MM.1S (cell line): ENCODE measurements at regions not wholly inside any gene's neighbourhood (a gene's known extent, or its start where the extent isn't known, plus 50 kb on each side); places are given as distances from the start of the nearest gene placed in this dataset.

Experiments
- DNase-seq: peaks from one replicate; pipeline ENCODE4 v3.0.0-alpha.2; 2015
- H2AFZ ChIP-seq: fragments of 300-600 bp; sonication (generic); 2 replicates; pipeline ENCODE4 v1.6.0; 2016; ENCODE audit warnings: antibody characterized with exemption, low read length
- H3F3A ChIP-seq: fragments of 300-600 bp; sonication (generic); 2 replicates; pipeline ENCODE4 v1.6.1; 2016; ENCODE audit warnings: mild to moderate bottlenecking, antibody characterized with exemption, low read length, moderate library complexity, mixed read lengths; ENCODE audit not compliant: insufficient read depth
- H3K27ac ChIP-seq: fragments of 300-600 bp; sonication (generic); 2 replicates; pipeline ENCODE4 v1.5.1; 2016; ENCODE audit warnings: mild to moderate bottlenecking, low read length
- H3K27me3 ChIP-seq: fragments of 300-600 bp; sonication (generic); replicated peaks from 2 replicates; pipeline ENCODE4 v1.6.0; 2016; ENCODE audit warnings: low read length; ENCODE audit not compliant: insufficient read depth
- H3K36me3 ChIP-seq: fragments of 300-600 bp; sonication (generic); replicated peaks from 2 replicates; pipeline ENCODE4 v1.6.1; 2016; ENCODE audit warnings: mild to moderate bottlenecking, low read length, mixed read lengths; ENCODE audit not compliant: insufficient read depth
- H3K4me1 ChIP-seq: fragments of 300-600 bp; sonication (generic); 2 replicates; pipeline ENCODE4 v1.6.1; 2016; ENCODE audit warnings: low read length, mixed read lengths
- H3K4me2 ChIP-seq: fragments of 300-600 bp; sonication (generic); 2 replicates; pipeline ENCODE4 v1.6.0; 2016; ENCODE audit warnings: low read depth, low read length
- H3K4me3 ChIP-seq: fragments of 300-600 bp; sonication (generic); 2 replicates; pipeline ENCODE4 v1.5.1; 2016; ENCODE audit warnings: low read length, mixed read lengths
- H3K79me2 ChIP-seq: fragments of 300-600 bp; sonication (generic); 2 replicates; pipeline ENCODE4 v1.6.1; 2016; ENCODE audit warnings: mixed run types, low read length, mixed read lengths
- H3K9ac ChIP-seq: fragments of 300-600 bp; sonication (generic); 2 replicates; pipeline ENCODE4 v1.6.1; 2016; ENCODE audit warnings: low read length, mixed read lengths
- H3K9me2 ChIP-seq: fragments of 300-600 bp; sonication (generic); replicated peaks from 2 replicates; pipeline ENCODE4 v1.6.1; 2016; ENCODE audit warnings: mild to moderate bottlenecking, low read length, mixed read lengths; ENCODE audit not compliant: insufficient read depth
- H3K9me3 ChIP-seq: fragments of 300-600 bp; sonication (generic); replicated peaks from 2 replicates; pipeline ENCODE4 v1.6.1; 2016; ENCODE audit warnings: mild to moderate bottlenecking, low read length, mixed read lengths; ENCODE audit not compliant: insufficient read depth
- H4K20me1 ChIP-seq: fragments of 300-600 bp; sonication (generic); 2 replicates; pipeline ENCODE4 v1.6.1; 2016; ENCODE audit warnings: mild to moderate bottlenecking, low read length, moderate library complexity, mixed read lengths; ENCODE audit not compliant: insufficient read depth
- CTCF ChIP-seq: fragments of 300-600 bp; sonication (generic); IDR thresholded peaks from 2 replicates; pipeline ENCODE4 v1.5.1; 2016; ENCODE audit warnings: antibody characterized with exemption, low read length, mixed read lengths
- EZH2 ChIP-seq: fragments of 300-600 bp; sonication (generic); optimal IDR thresholded peaks from 2 replicates; pipeline ENCODE3; 2017; ENCODE audit warnings: low read depth, mild to moderate bottlenecking, antibody characterized with exemption, low read length, mixed read lengths
- EZH2phosphoT487 ChIP-seq: fragments of 300-600 bp; sonication (generic); IDR thresholded peaks from 2 replicates; pipeline ENCODE4 v1.6.1; 2018; ENCODE audit warnings: antibody characterized with exemption, low read length

GRCh38 chr21:28805885-28806284, 186.8 kb downstream of the LTN1 start:
- no peaks in the 10 kb centered on the region for H3K27me3 ChIP-seq
- H2AFZ ChIP-seq: no peak overlapping the region
- no peaks in the 10 kb centered on the region for H3K9me3 ChIP-seq
- H3K9ac ChIP-seq: no peak overlapping the region
- no peaks in the 10 kb centered on the region for H3K36me3 ChIP-seq
- no peak overlapping the region for H3K4me3 ChIP-seq
- H4K20me1 ChIP-seq: no peaks in the 10 kb centered on the region
- no peaks in the 10 kb centered on the region for H3K9me2 ChIP-seq
- TF ChIP-seq CTCF (no peak), EZH2phosphoT487 (no peak), EZH2 (no peak)
- no peaks in the 10 kb centered on the region for H3K79me2 ChIP-seq
- H3K4me1 ChIP-seq: no peaks in the 10 kb centered on the region
- H3K27ac ChIP-seq: no peak overlapping the region
- no peaks in the 10 kb centered on the region for H3F3A ChIP-seq
- DNase-seq: no peak
- no peak overlapping the region for H3K4me2 ChIP-seq

GRCh38 chr21:28804089-28804670, 188.5 kb downstream of the LTN1 start:
- Histone ChIP-seq H3K4me2 (no peak overlapping the region), H3F3A (no peaks in the 10 kb centered on the region), H3K9me2 (no peaks in the 10 kb centered on the region), H3K27me3 (no peaks in the 10 kb centered on the region), H3K9me3 (no peaks in the 10 kb centered on the region), H2AFZ (no peak overlapping the region), H3K4me3 (no peak overlapping the region), H3K27ac (no peak overlapping the region), H4K20me1 (no peaks in the 10 kb centered on the region), H3K9ac (no peak overlapping the region), H3K36me3 (no peaks in the 10 kb centered on the region), H3K79me2 (no peaks in the 10 kb centered on the region), H3K4me1 (no peaks in the 10 kb centered on the region)
- TF ChIP-seq EZH2phosphoT487: no peak
- no peak for TF ChIP-seq CTCF
- TF ChIP-seq EZH2: no peak
- no peak for DNase-seq

GRCh38 chr21:28801906-28802305, 190.8 kb downstream of the LTN1 start:
- H3K4me2 ChIP-seq: no peak overlapping the region
- H3K27ac ChIP-seq: no peak overlapping the region
- H3K4me3 ChIP-seq: no peak overlapping the region
- H3K9me3 ChIP-seq: no peaks in the 10 kb centered on the region
- no peak overlapping the region for H2AFZ ChIP-seq
- no peaks in the 10 kb centered on the region for H3K27me3 ChIP-seq
- TF ChIP-seq EZH2: no peak
- TF ChIP-seq EZH2phosphoT487: no peak
- TF ChIP-seq CTCF: no peak
- no peaks in the 10 kb centered on the region for H3F3A ChIP-seq
- no peaks in the 10 kb centered on the region for H3K9me2 ChIP-seq
- H4K20me1 ChIP-seq: no peaks in the 10 kb centered on the region
- no peaks in the 10 kb centered on the region for H3K79me2 ChIP-seq
- no peaks in the 10 kb centered on the region for H3K4me1 ChIP-seq
- no peak for DNase-seq
- H3K9ac ChIP-seq: no peak overlapping the region
- H3K36me3 ChIP-seq: no peaks in the 10 kb centered on the region
